H9 (cell line): ENCODE measurements at regions not wholly inside any gene's neighbourhood (a gene's known extent, or its start where the extent isn't known, plus 50 kb on each side); places are given as distances from the start of the nearest gene placed in this dataset.

Experiments
- DNase-seq: peaks from one replicate; pipeline ENCODE4 v3.0.0-alpha.2; 2017
- H2AFZ ChIP-seq: one replicate; pipeline ENCODE4 v1.6.1; 2013; ENCODE audit warnings: mild to moderate bottlenecking, low read length, control low read depth, moderate library complexity
- H2AK5ac ChIP-seq: 2 replicates; pipeline ENCODE4 v1.6.1; 2013; ENCODE audit warnings: low read length, control low read depth, mixed read lengths; ENCODE audit not compliant: insufficient read length
- H2BK120ac ChIP-seq: one replicate; pipeline ENCODE4 v1.6.1; 2013; ENCODE audit warnings: low read depth, mild to moderate bottlenecking, low read length, control low read depth, inconsistent platforms; ENCODE audit not compliant: poor library complexity, severe bottlenecking
- H2BK12ac ChIP-seq: 2 replicates; pipeline ENCODE4 v1.6.1; 2013; ENCODE audit warnings: low read length, control low read depth, mixed read lengths, low read depth; ENCODE audit not compliant: insufficient read length
- H2BK15ac ChIP-seq: 2 replicates; pipeline ENCODE4 v1.6.1; 2013; ENCODE audit warnings: low read depth, low read length, control low read depth
- H2BK20ac ChIP-seq: one replicate; pipeline ENCODE4 v1.6.1; 2013; ENCODE audit warnings: low read depth, mild to moderate bottlenecking, low read length, control low read depth, inconsistent platforms; ENCODE audit not compliant: poor library complexity, severe bottlenecking
- H2BK5ac ChIP-seq: 2 replicates; pipeline ENCODE4 v1.6.1; 2013; ENCODE audit warnings: low read length, control low read depth, mixed read lengths; ENCODE audit not compliant: insufficient read length
- H3K14ac ChIP-seq: 2 replicates; pipeline ENCODE4 v1.6.1; 2013; ENCODE audit warnings: low read length, control low read depth; ENCODE audit not compliant: insufficient read depth
- H3K18ac ChIP-seq: 2 replicates; pipeline ENCODE4 v1.6.1; 2013; ENCODE audit warnings: low read depth, mild to moderate bottlenecking, mixed read lengths, low read length, control low read depth; ENCODE audit not compliant: insufficient read length
- H3K23ac ChIP-seq: 2 replicates; pipeline ENCODE4 v1.6.1; 2013; ENCODE audit warnings: low read length, control low read depth, mixed read lengths, low read depth; ENCODE audit not compliant: insufficient read length
- H3K23me2 ChIP-seq: 2 replicates; pipeline ENCODE4 v1.6.1; 2013; ENCODE audit warnings: low read depth, mild to moderate bottlenecking, mixed read lengths, low read length, control low read depth; ENCODE audit not compliant: insufficient read length, poor library complexity, severe bottlenecking
- H3K27ac ChIP-seq: 2 replicates; pipeline ENCODE4 v1.5.1; 2013; ENCODE audit warnings: low read length, control low read depth, mixed read lengths, low read depth; ENCODE audit not compliant: insufficient read length
- H3K27me3 ChIP-seq: 2 replicates; pipeline ENCODE4 v1.6.1; 2013; ENCODE audit warnings: low read length, control low read depth, inconsistent platforms; ENCODE audit not compliant: insufficient read depth
- H3K4ac ChIP-seq: 2 replicates; pipeline ENCODE4 v1.6.1; 2013; ENCODE audit warnings: low read depth, mild to moderate bottlenecking, control low read depth, inconsistent platforms, low read length, moderate library complexity
- H3K4me1 ChIP-seq: 2 replicates; pipeline ENCODE4 v1.6.1; 2013; ENCODE audit warnings: low read length, control low read depth, inconsistent platforms; ENCODE audit not compliant: insufficient read depth
- H3K4me2 ChIP-seq: 2 replicates; pipeline ENCODE4 v1.6.1; 2013; ENCODE audit warnings: low read length, control low read depth, mixed read lengths; ENCODE audit not compliant: insufficient read length, insufficient read depth
- H3K56ac ChIP-seq: 2 replicates; pipeline ENCODE4 v1.6.1; 2013; ENCODE audit warnings: low read depth, mild to moderate bottlenecking, mixed read lengths, low read length, control low read depth; ENCODE audit not compliant: insufficient read length
- H3K79me1 ChIP-seq: 2 replicates; pipeline ENCODE4 v1.6.1; 2013; ENCODE audit warnings: low read depth, mild to moderate bottlenecking, moderate library complexity, low read length, control low read depth, inconsistent platforms; ENCODE audit not compliant: insufficient read depth, poor library complexity, severe bottlenecking
- H3K79me2 ChIP-seq: 2 replicates; pipeline ENCODE4 v1.6.1; 2013; ENCODE audit warnings: low read length, control low read depth, inconsistent platforms; ENCODE audit not compliant: insufficient read depth
- H3K9ac ChIP-seq: 2 replicates; pipeline ENCODE4 v1.6.1; 2013; ENCODE audit warnings: low read length, control low read depth, mixed read lengths; ENCODE audit not compliant: insufficient read length; ENCODE audit errors: extremely low read depth
- H3K9me3 ChIP-seq: one replicate; pipeline ENCODE4 v1.6.1; 2013; ENCODE audit warnings: low read depth, low read length, inconsistent platforms; ENCODE audit not compliant: control insufficient read depth
- H3T11ph ChIP-seq: one replicate; pipeline ENCODE4 v1.6.1; 2013; ENCODE audit warnings: mild to moderate bottlenecking, low read length, control low read depth, inconsistent platforms
- H4K20me1 ChIP-seq: one replicate; pipeline ENCODE4 v1.6.1; 2013; ENCODE audit not compliant: control insufficient read depth, insufficient read length, insufficient read depth
- H4K5ac ChIP-seq: 2 replicates; pipeline ENCODE4 v1.6.1; 2013; ENCODE audit warnings: low read depth, mild to moderate bottlenecking, mixed read lengths, low read length, control low read depth; ENCODE audit not compliant: insufficient read length
- H4K8ac ChIP-seq: replicated peaks from 2 replicates; pipeline ENCODE4 v1.6.1; 2013; ENCODE audit warnings: low read length, control low read depth, mixed read lengths, low read depth; ENCODE audit not compliant: insufficient read length
- H4K91ac ChIP-seq: 2 replicates; pipeline ENCODE4 v1.6.1; 2013; ENCODE audit warnings: low read depth, mild to moderate bottlenecking, moderate library complexity, mixed read lengths, low read length, control low read depth; ENCODE audit not compliant: insufficient read length
- H3K27ac Mint-ChIP-seq, 3 experiments: 2 replicates in 2 of 3; 3 replicates in 1 of 3; pipeline ENCODE4 v1.8.0; 2020 to 2021; ENCODE audit warnings: mixed read lengths in 3 of 3, mild to moderate bottlenecking in 1 of 3, moderate library complexity in 1 of 3
- H3K27me3 Mint-ChIP-seq: 2 replicates; pipeline ENCODE4 v1.8.0; 2021; ENCODE audit warnings: low read depth, mild to moderate bottlenecking, moderate library complexity, mixed read lengths
- H3K36me3 Mint-ChIP-seq, 3 experiments: 2 replicates in 2 of 3; 3 replicates in 1 of 3; pipeline ENCODE4 v1.8.0; 2020 to 2021; ENCODE audit warnings: low read depth in 3 of 3, mixed read lengths in 3 of 3; ENCODE audit not compliant: insufficient read depth in 1 of 3
- H3K4me1 Mint-ChIP-seq, 2 experiments: 2 replicates each; pipeline ENCODE4 v1.8.0; 2020; ENCODE audit warnings: mixed read lengths in 2 of 2
- H3K4me3 Mint-ChIP-seq, 2 experiments: 2 replicates in 1 of 2; 3 replicates in 1 of 2; pipeline ENCODE4 v1.8.0; 2020 to 2021; ENCODE audit warnings: mild to moderate bottlenecking in 2 of 2, mixed read lengths in 2 of 2, moderate library complexity in 1 of 2
- H3K9me3 Mint-ChIP-seq, 2 experiments: 2 replicates in 1 of 2; 3 replicates in 1 of 2; pipeline ENCODE4 v1.8.0; 2020; ENCODE audit warnings: mild to moderate bottlenecking in 2 of 2, mixed read lengths in 2 of 2, moderate library complexity in 1 of 2
- CTCF ChIP-seq: fragments of 200-600 bp; sonication (generic); conservative IDR thresholded peaks from 3 replicates; pipeline ENCODE4 v1.8.0; 2021; ENCODE audit warnings: antibody characterized with exemption, mild to moderate bottlenecking
- WGBS: extraction: QIAGEN DNeasy Blood & Tissue Kit; methylation state at CpG from one replicate; pipeline ENCODE4 v1.1.7; 2013; ENCODE audit warnings: missing lambda C conversion rate, low lambda C conversion rate, mixed read lengths; ENCODE audit not compliant: insufficient read length; ENCODE audit errors: extremely low coverage; 5-methylcytosine and 5-hydroxymethylcytosine counted together

- no peak overlapping the region for H2AK5ac ChIP-seq
- H3K9me3 Mint-ChIP-seq: no peaks in the 10 kb centered on the region
- no peaks in the 10 kb centered on the region for H3K36me3 Mint-ChIP-seq
- no peak overlapping the region for H4K8ac ChIP-seq
- no peaks in the 10 kb centered on the region for H3K79me1 ChIP-seq
- H2BK20ac ChIP-seq: no peak overlapping the region
- no peak overlapping the region for H4K5ac ChIP-seq
- H2BK15ac ChIP-seq: no peak overlapping the region
- H3K27me3 ChIP-seq: no peaks in the 10 kb centered on the region
- no peak overlapping the region for H3K4ac ChIP-seq
- no peaks in the 10 kb centered on the region for H3K9me3 ChIP-seq
- H3K18ac ChIP-seq: no peak overlapping the region
- no peaks in the 10 kb centered on the region for H3K27me3 Mint-ChIP-seq
- H3K27ac Mint-ChIP-seq: no peak overlapping the region
- no peak overlapping the region for H2BK12ac ChIP-seq
- no peak overlapping the region for H3K27ac ChIP-seq
- H3K79me2 ChIP-seq: no peaks in the 10 kb centered on the region
- no peaks in the 10 kb centered on the region for H3K4me1 ChIP-seq
- no CpG with 5 or more reads among the region's 3 CpGs for WGBS
- H2BK5ac ChIP-seq: no peak overlapping the region
- H3K23ac ChIP-seq: no peak overlapping the region
- H2BK120ac ChIP-seq: no peak overlapping the region
- H3T11ph ChIP-seq: no peak overlapping the region
- no peak for DNase-seq
- H3K4me1 Mint-ChIP-seq: no peaks in the 10 kb centered on the region
- H3K4me3 Mint-ChIP-seq: no peak overlapping the region
- H3K9ac ChIP-seq: no peak overlapping the region
- no peak overlapping the region for H2AFZ ChIP-seq
- no peaks in the 10 kb centered on the region for H3K23me2 ChIP-seq
- H4K91ac ChIP-seq: no peak overlapping the region
- no peak overlapping the region for H3K4me2 ChIP-seq
- TF ChIP-seq CTCF: no peak
- no peak overlapping the region for H3K14ac ChIP-seq
- no peaks in the 10 kb centered on the region for H4K20me1 ChIP-seq
- no peak overlapping the region for H3K56ac ChIP-seq
Measured at GRCh38 chr11:86119077-86119476, 50.2 kb upstream of the PICALM start.
